ENCODE measurements at regions not wholly inside any gene's neighbourhood (a gene's known extent, or its start where the extent isn't known, plus 50 kb on each side); places are given as distances from the start of the nearest gene placed in this dataset.
"Not testable (repeated sequence)": the region's sequence is repeated elsewhere in the genome, so short reads cannot be mapped to it uniquely, and the experiment has no call there.

GRCh38 chr2:8337321-8337720 lies 344.5 kb upstream of the ID2 start:
- no peak for DNase-seq (ENCODE audit: low read depth in 2 of 2, low spot score in 1 of 2)

- DNase-seq (ENCODE audit: low read depth in 2 of 2, low spot score in 1 of 2): no peak
These were observed 339.4 kb upstream of the ID2 start for GRCh38 chr2:8342407-8342806.

- DNase-seq (ENCODE audit: low read depth in 2 of 2, low spot score in 1 of 2): no peak
These were observed 338.8 kb upstream of the ID2 start for GRCh38 chr2:8343031-8343430.

- DNase-seq (ENCODE audit: low read depth in 2 of 2, low spot score in 1 of 2): no peak
These were observed 337.4 kb upstream of the ID2 start for GRCh38 chr2:8344144-8345097.

GRCh38 chr2:8345200-8345599 lies 336.7 kb upstream of the ID2 start:
- DNase-seq (ENCODE audit: low read depth in 2 of 2, low spot score in 1 of 2): no peak

GRCh38 chr2:8346208-8346607 lies 335.6 kb upstream of the ID2 start:
- DNase-seq (ENCODE audit: low read depth in 2 of 2, low spot score in 1 of 2): no peak

GRCh38 chr2:8346706-8347430 lies 335.0 kb upstream of the ID2 start:
- no peak for DNase-seq (ENCODE audit: low read depth in 2 of 2, low spot score in 1 of 2)

GRCh38 chr2:8348911-8349310 lies 332.9 kb upstream of the ID2 start:
- not testable (repeated sequence) for DNase-seq (ENCODE audit: low read depth in 2 of 2, low spot score in 1 of 2)

GRCh38 chr2:8352296-8352695 lies 329.6 kb upstream of the ID2 start:
- DNase-seq (ENCODE audit: low read depth in 2 of 2, low spot score in 1 of 2): no peak

GRCh38 chr2:8352989-8353388 lies 328.9 kb upstream of the ID2 start:
- no peak for DNase-seq (ENCODE audit: low read depth in 2 of 2, low spot score in 1 of 2)

GRCh38 chr2:8355102-8355859 lies 326.6 kb upstream of the ID2 start:
- DNase-seq (ENCODE audit: low read depth in 2 of 2, low spot score in 1 of 2): no peak

- no peak for DNase-seq (ENCODE audit: low read depth in 2 of 2, low spot score in 1 of 2)
These were observed 323.9 kb upstream of the ID2 start for GRCh38 chr2:8357738-8358518.

GRCh38 chr2:8361930-8362329 lies 319.9 kb upstream of the ID2 start:
- DNase-seq (ENCODE audit: low read depth in 2 of 2, low spot score in 1 of 2): no peak

- no peak for DNase-seq (ENCODE audit: low read depth in 2 of 2, low spot score in 1 of 2)
These were observed 318.7 kb upstream of the ID2 start for GRCh38 chr2:8363161-8363560.

- no peak for DNase-seq (ENCODE audit: low read depth in 2 of 2, low spot score in 1 of 2)
These were observed 317.2 kb upstream of the ID2 start for GRCh38 chr2:8364668-8365067.

GRCh38 chr2:8365331-8365910 lies 316.4 kb upstream of the ID2 start:
- no peak for DNase-seq (ENCODE audit: low read depth in 2 of 2, low spot score in 1 of 2)

GRCh38 chr2:8367833-8368232 lies 314.0 kb upstream of the ID2 start:
- no peak for DNase-seq (ENCODE audit: low read depth in 2 of 2, low spot score in 1 of 2)

- DNase-seq (ENCODE audit: low read depth in 2 of 2, low spot score in 1 of 2): no peak
These were observed 313.4 kb upstream of the ID2 start for GRCh38 chr2:8368463-8368862.

- DNase-seq (ENCODE audit: low read depth in 2 of 2, low spot score in 1 of 2): no peak
These were observed 312.3 kb upstream of the ID2 start for GRCh38 chr2:8369522-8369921.

GRCh38 chr2:8370258-8370802 lies 311.5 kb upstream of the ID2 start:
- DNase-seq (ENCODE audit: low read depth in 2 of 2, low spot score in 1 of 2): no peak
